Lower lobe of right lung (tissue), 2 donors: ENCODE measurements at regions not wholly inside any gene's neighbourhood (a gene's known extent, or its start where the extent isn't known, plus 50 kb on each side); places are given as distances from the start of the nearest gene placed in this dataset.
"Not testable (repeated sequence)": the region's sequence is repeated elsewhere in the genome, so short reads cannot be mapped to it uniquely, and the experiment has no call there.

ENCODE experiments used
- ATAC-seq, 2 donors: fragments of 200-7000 bp; cut with Tn5 transposase; one replicate each; pipeline ENCODE4 v1.9.1; 2020 to 2022; ENCODE audit warnings: mild to moderate bottlenecking in 2 of 2, moderate library complexity in 2 of 2
- DNase-seq: peaks from one replicate; pipeline ENCODE4 v3.0.0-alpha.2; 2020
- H3K27ac ChIP-seq: fragments of 200-600 bp; one replicate; pipeline ENCODE4 v1.8.0; 2022
- H3K27me3 ChIP-seq: fragments of 200-600 bp; one replicate; pipeline ENCODE4 v1.8.0; 2022; ENCODE audit warnings: low read depth
- H3K36me3 ChIP-seq: fragments of 200-600 bp; one replicate; pipeline ENCODE4 v1.8.0; 2022; ENCODE audit warnings: mild to moderate bottlenecking
- H3K4me1 ChIP-seq: fragments of 200-600 bp; one replicate; pipeline ENCODE4 v1.8.0; 2022
- H3K4me3 ChIP-seq: fragments of 200-600 bp; one replicate; pipeline ENCODE4 v1.8.0; 2022; ENCODE audit warnings: mild to moderate bottlenecking
- H3K9me3 ChIP-seq: fragments of 200-600 bp; one replicate; pipeline ENCODE4 v1.8.0; 2022
- intact Hi-C: fragments of 100-400 bp; cut with DNase I; formaldehyde crosslinking; loops from one replicate; pipeline ENCODE4 v1.11.0; 2022
- TF ChIP-seq, protein P1 (sequence below): fragments of 200-600 bp; IDR thresholded peaks from one replicate; pipeline ENCODE4 v1.8.0; 2022; ENCODE audit warnings: antibody characterized with exemption, mild to moderate bottlenecking
- donor health status: DM: no; HTN: yes; CAD: no; lungs with severe emphysema.

DNA sequence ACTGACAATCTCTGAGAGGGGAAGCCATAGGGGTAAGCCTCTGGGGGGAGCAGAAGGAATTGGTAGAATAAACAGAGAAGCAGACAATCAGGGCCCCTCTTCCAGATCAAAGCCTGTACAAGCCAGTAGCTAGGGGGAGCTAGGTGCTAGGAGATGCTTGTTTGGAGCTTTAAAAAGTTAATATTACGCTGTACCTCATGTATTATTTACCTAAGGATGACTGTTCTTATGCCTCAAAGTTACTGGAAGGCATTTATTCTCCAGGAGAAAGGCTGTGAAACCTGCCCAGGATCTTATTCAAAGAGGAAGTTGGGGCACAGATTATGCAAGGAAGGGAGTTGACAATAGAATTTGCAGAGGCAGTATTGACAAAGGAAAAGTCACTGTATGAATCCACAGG is 111.8 kb upstream of the SLC35F1 start:
- Histone ChIP-seq H3K36me3 (no peaks in the 10 kb centered on the region), H3K4me1 (no peaks in the 10 kb centered on the region), H3K4me3 (no peak overlapping the region), H3K9me3 (no peaks in the 10 kb centered on the region), H3K27ac (no peak overlapping the region), H3K27me3 (no peaks in the 10 kb centered on the region)
- intact Hi-C loops: no loop called here
- no peak for ATAC-seq
- TF ChIP-seq, protein P1, sequence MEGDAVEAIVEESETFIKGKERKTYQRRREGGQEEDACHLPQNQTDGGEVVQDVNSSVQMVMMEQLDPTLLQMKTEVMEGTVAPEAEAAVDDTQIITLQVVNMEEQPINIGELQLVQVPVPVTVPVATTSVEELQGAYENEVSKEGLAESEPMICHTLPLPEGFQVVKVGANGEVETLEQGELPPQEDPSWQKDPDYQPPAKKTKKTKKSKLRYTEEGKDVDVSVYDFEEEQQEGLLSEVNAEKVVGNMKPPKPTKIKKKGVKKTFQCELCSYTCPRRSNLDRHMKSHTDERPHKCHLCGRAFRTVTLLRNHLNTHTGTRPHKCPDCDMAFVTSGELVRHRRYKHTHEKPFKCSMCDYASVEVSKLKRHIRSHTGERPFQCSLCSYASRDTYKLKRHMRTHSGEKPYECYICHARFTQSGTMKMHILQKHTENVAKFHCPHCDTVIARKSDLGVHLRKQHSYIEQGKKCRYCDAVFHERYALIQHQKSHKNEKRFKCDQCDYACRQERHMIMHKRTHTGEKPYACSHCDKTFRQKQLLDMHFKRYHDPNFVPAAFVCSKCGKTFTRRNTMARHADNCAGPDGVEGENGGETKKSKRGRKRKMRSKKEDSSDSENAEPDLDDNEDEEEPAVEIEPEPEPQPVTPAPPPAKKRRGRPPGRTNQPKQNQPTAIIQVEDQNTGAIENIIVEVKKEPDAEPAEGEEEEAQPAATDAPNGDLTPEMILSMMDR: no peak
- no peak for DNase-seq

DNA sequence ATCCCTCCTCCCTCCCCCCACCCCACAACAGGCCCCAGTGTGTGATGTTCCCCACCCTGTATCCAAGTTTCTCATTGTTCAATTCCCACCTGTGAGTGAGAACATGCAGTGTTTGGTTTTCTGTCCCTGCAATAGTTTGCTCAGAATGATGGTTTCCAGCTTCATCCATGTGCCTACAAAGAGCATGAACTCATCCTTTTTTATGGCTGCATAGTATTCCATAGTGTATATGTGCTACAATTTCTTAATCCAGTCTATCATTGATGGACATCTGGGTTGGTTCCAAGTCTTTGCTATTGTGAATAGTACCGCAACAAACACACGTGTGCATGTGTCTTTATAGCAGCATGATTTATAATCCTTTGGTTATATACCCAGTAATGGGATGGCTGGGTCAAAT is 108.2 kb upstream of the SLC35F1 start:
- H3K9me3 ChIP-seq, H3K27me3 ChIP-seq, H3K4me3 ChIP-seq, ATAC-seq, intact Hi-C loops, H3K4me1 ChIP-seq, H3K36me3 ChIP-seq, DNase-seq, H3K27ac ChIP-seq: not testable (repeated sequence)

DNA sequence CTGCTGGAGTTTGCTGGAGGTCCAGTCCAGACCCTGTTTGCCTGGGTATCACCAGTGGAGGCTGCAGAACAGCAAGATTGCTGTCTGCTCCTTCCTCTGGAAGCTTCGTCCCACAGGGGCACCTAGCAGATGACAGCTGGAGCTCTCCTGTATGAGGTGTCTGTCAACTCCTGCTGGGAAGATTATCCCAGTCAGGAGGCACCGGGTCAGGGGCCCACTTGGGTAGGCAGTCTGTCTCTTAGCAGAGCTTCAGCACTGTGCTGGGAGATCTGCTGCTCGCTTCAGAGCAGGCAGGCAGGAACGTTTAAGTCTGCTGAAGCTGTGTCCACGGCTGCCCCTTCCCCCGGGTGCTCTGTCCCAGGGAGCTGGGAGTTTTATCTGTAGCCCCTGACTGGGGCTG is 96.8 kb upstream of the SLC35F1 start:
- no peak for DNase-seq
- ATAC-seq: no peak

DNA sequence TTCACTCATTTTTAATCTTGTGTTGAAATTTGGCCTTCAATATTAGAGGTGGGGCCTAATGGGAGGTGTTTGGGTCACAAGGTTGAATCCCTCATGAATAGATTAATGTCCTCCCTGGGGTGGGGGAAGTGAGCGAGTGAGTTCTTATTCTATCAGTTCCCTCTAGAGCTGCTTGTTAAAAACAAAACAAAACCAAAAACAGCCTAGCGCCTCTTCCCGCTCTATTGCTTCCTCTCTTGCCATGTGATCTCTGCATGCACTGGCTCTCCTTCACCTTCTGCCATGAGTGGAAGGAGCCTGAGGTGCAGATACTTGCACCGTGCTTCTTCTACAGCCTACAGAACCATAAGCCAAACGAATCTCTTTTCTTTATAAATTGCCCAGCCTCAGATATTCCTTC is 89.6 kb upstream of the SLC35F1 start:
- H3K4me1 ChIP-seq: no peaks in the 10 kb centered on the region
- DNase-seq (no peak), ATAC-seq (no peak)
- TF ChIP-seq, protein P1: no peak
- H3K27me3 ChIP-seq: no peaks in the 10 kb centered on the region
- no peaks in the 10 kb centered on the region for H3K36me3 ChIP-seq
- intact Hi-C loops: no loop called here
- no peak overlapping the region for H3K27ac ChIP-seq
- H3K9me3 ChIP-seq: no peaks in the 10 kb centered on the region
- no peak overlapping the region for H3K4me3 ChIP-seq

More for the DNA sequence above, 96.8 kb upstream of the SLC35F1 start:
- TF ChIP-seq, protein P1: no peak
- H3K27me3 ChIP-seq: no peaks in the 10 kb centered on the region
- no peaks in the 10 kb centered on the region for H3K9me3 ChIP-seq
- H3K4me1 ChIP-seq: no peaks in the 10 kb centered on the region
- intact Hi-C loops: no loop called here
- no peak overlapping the region for H3K27ac ChIP-seq
- no peaks in the 10 kb centered on the region for H3K36me3 ChIP-seq
- no peak overlapping the region for H3K4me3 ChIP-seq

DNA sequence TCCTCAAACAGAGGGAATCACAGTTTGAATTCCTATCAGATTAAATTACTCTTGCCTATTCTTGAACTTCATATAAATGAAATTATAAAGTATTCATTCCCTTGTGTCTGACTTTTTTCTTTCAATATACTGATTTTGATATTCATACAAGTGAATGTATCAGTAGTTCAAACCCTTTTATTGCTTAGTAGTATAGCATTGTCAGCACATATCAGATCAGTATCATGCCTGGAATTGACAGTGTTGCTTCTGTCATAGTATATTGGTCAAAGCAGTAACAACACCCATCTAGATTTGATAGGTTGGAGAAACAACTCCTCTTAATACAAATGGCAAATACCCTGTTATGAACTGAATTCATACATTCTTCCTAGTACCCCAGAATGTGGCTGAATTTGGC is 89.1 kb upstream of the SLC35F1 start:
- H3K4me3 ChIP-seq: no peak overlapping the region
- H3K36me3 ChIP-seq: no peaks in the 10 kb centered on the region
- no peaks in the 10 kb centered on the region for H3K27me3 ChIP-seq
- no peaks in the 10 kb centered on the region for H3K9me3 ChIP-seq
- DNase-seq (no peak), ATAC-seq (no peak)
- intact Hi-C loops: no loop called here
- no peak overlapping the region for H3K27ac ChIP-seq
- TF ChIP-seq, protein P1: no peak
- no peaks in the 10 kb centered on the region for H3K4me1 ChIP-seq

DNA sequence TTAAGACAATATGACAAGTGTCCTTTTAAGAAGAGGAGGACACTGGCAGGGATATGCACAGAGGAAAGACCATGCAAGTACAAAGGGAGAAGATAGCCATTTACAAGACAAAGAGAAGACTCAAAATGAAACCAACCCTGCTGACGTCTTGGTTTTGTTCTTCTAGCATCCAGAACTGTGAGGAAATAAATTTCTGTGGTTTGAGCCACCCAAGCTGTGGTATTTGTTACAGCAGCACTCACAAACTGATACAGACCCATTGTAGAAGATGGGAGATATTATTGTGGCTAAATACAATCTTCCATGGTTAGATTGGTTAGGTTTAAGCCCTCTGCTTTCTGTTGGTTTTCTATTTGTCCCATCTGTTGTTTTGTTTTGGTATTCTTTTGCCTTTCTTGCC is 88.6 kb upstream of the SLC35F1 start:
- Histone ChIP-seq H3K27ac (no peak overlapping the region), H3K36me3 (no peaks in the 10 kb centered on the region), H3K27me3 (no peaks in the 10 kb centered on the region), H3K9me3 (no peaks in the 10 kb centered on the region), H3K4me3 (no peak overlapping the region), H3K4me1 (no peaks in the 10 kb centered on the region)
- no peak for ATAC-seq
- intact Hi-C loops: no loop called here
- TF ChIP-seq, protein P1: no peak
- DNase-seq: no peak
